IPS-NIHi11 (cell line): ENCODE measurements at regions not wholly inside any gene's neighbourhood (a gene's known extent, or its start where the extent isn't known, plus 50 kb on each side); places are given as distances from the start of the nearest gene placed in this dataset.

ENCODE experiments used
- DNase-seq: peaks from one replicate; pipeline ENCODE4 v3.0.0; 2012; ENCODE audit warnings: mixed read lengths, low spot score

GRCh38 chr16:79497606-79498350, 102.8 kb downstream of the MAF start:
- DNase-seq: no peak

GRCh38 chr16:79493911-79494310, 106.6 kb downstream of the MAF start:
- no peak for DNase-seq

- DNase-seq: no peak
These were observed 108.5 kb downstream of the MAF start for GRCh38 chr16:79492036-79492435.

GRCh38 chr16:79485020-79485419, 115.5 kb downstream of the MAF start:
- no peak for DNase-seq

- DNase-seq: no peak
These were observed 116.3 kb downstream of the MAF start for GRCh38 chr16:79484237-79484636.

GRCh38 chr16:79483336-79483735, 117.2 kb downstream of the MAF start:
- DNase-seq: no peak

- no peak for DNase-seq
These were observed 118.5 kb downstream of the MAF start for GRCh38 chr16:79482011-79482410.

GRCh38 chr16:79480929-79481328, 119.6 kb downstream of the MAF start:
- no peak for DNase-seq

- DNase-seq: no peak
These were observed 120.5 kb downstream of the MAF start for GRCh38 chr16:79480056-79480455.

GRCh38 chr16:79476580-79476979, 124.0 kb downstream of the MAF start:
- no peak for DNase-seq

GRCh38 chr16:79475841-79476240, 124.7 kb downstream of the MAF start:
- no peak for DNase-seq

- DNase-seq: no peak
These were observed 127.1 kb downstream of the MAF start for GRCh38 chr16:79473456-79473855.

GRCh38 chr16:79472426-79472825, 128.1 kb downstream of the MAF start:
- DNase-seq: no peak

- no peak for DNase-seq
These were observed 130.5 kb downstream of the MAF start for GRCh38 chr16:79469999-79470398.

- DNase-seq: no peak
These were observed 131.9 kb downstream of the MAF start for GRCh38 chr16:79468631-79469030.

- no peak for DNase-seq
These were observed 132.4 kb downstream of the MAF start for GRCh38 chr16:79468121-79468552.

GRCh38 chr16:79466111-79466510, 134.4 kb downstream of the MAF start:
- no peak for DNase-seq

- DNase-seq: no peak
These were observed 136.7 kb downstream of the MAF start for GRCh38 chr16:79463841-79464240.

- no peak for DNase-seq
These were observed 144.5 kb downstream of the MAF start for GRCh38 chr16:79456036-79456435.

GRCh38 chr16:79452671-79453070, 147.9 kb downstream of the MAF start:
- DNase-seq: no peak

GRCh38 chr16:79451196-79451816, 149.2 kb downstream of the MAF start:
- no peak for DNase-seq

- no peak for DNase-seq
These were observed 150.6 kb downstream of the MAF start for GRCh38 chr16:79449900-79450299.

GRCh38 chr16:79449067-79449769, 151.3 kb downstream of the MAF start:
- no peak for DNase-seq
